Breast epithelium (tissue), 3 donors: ENCODE measurements at regions not wholly inside any gene's neighbourhood (a gene's known extent, or its start where the extent isn't known, plus 50 kb on each side); places are given as distances from the start of the nearest gene placed in this dataset.

Source experiments
- POLR2A ChIP-seq: fragments of 450-650 bp; IDR thresholded peaks from one replicate; pipeline ENCODE4 v1.6.1; 2016; ENCODE audit warnings: antibody characterized with exemption, mild to moderate bottlenecking, moderate library complexity
- TF ChIP-seq, protein P1 (sequence below), 3 donors: fragments of 450-650 bp; IDR thresholded peaks; one replicate each; pipeline ENCODE4 v1.5.1; 2016 to 2017; ENCODE audit warnings: antibody characterized with exemption in 3 of 3, mild to moderate bottlenecking in 3 of 3, moderate library complexity in 3 of 3

DNA sequence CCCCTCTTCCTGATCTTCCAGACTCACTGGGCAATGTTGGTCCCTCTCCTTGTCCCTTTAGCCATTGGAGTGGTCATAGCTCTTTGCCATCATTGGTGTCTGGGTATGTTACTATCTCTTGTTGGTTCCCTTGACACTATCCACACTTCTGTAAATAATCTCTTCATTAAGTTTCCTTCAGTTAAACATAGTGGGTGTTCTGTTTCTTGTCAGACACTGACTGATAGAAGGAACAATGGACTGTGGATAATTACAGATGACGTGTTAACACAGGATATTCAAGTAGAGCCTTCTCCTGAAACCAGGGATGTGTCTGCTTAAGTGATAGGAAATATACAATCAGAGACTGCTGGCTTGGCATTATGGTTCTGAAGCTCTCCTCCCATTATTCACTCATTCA lies 458.3 kb upstream of the USP24 start:
- TF ChIP-seq, protein P1, sequence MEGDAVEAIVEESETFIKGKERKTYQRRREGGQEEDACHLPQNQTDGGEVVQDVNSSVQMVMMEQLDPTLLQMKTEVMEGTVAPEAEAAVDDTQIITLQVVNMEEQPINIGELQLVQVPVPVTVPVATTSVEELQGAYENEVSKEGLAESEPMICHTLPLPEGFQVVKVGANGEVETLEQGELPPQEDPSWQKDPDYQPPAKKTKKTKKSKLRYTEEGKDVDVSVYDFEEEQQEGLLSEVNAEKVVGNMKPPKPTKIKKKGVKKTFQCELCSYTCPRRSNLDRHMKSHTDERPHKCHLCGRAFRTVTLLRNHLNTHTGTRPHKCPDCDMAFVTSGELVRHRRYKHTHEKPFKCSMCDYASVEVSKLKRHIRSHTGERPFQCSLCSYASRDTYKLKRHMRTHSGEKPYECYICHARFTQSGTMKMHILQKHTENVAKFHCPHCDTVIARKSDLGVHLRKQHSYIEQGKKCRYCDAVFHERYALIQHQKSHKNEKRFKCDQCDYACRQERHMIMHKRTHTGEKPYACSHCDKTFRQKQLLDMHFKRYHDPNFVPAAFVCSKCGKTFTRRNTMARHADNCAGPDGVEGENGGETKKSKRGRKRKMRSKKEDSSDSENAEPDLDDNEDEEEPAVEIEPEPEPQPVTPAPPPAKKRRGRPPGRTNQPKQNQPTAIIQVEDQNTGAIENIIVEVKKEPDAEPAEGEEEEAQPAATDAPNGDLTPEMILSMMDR (IDR thresholded peaks at IDR 0.05) = no peak
- no peak for TF ChIP-seq POLR2A
